DND-41 (cell line): ENCODE measurements at regions not wholly inside any gene's neighbourhood (a gene's known extent, or its start where the extent isn't known, plus 50 kb on each side); places are given as distances from the start of the nearest gene placed in this dataset.

Experiments used
- ATAC-seq: fragments of 200-7000 bp; cut with Tn5 transposase; 3 replicates; pipeline ENCODE4 v1.9.1; 2021; ENCODE audit warnings: low read depth; ENCODE audit not compliant: insufficient read depth
- DNase-seq: peaks from one replicate; pipeline ENCODE4 v3.0.0-alpha.2; 2020
- H2AFZ ChIP-seq: 2 replicates; pipeline ENCODE4 v1.6.0; 2012; ENCODE audit warnings: low read depth, low read length
- H3K27ac ChIP-seq: 2 replicates; pipeline ENCODE4 v1.5.1; 2012; ENCODE audit warnings: low read length, inconsistent platforms
- H3K27me3 ChIP-seq: fragments of 200-600 bp; sonication (generic); 2 replicates; pipeline ENCODE4 v1.6.0; 2012; ENCODE audit warnings: low read length, mild to moderate bottlenecking, inconsistent platforms; ENCODE audit not compliant: insufficient read depth, poor library complexity
- H3K36me3 ChIP-seq: 2 replicates; pipeline ENCODE4 v1.5.1; 2012; ENCODE audit warnings: low read length, inconsistent platforms; ENCODE audit not compliant: insufficient read depth
- H3K4me1 ChIP-seq: 2 replicates; pipeline ENCODE4 v1.5.1; 2012; ENCODE audit warnings: mild to moderate bottlenecking, low read length; ENCODE audit not compliant: insufficient read depth
- H3K4me2 ChIP-seq: 2 replicates; pipeline ENCODE4 v1.6.0; 2012; ENCODE audit warnings: mild to moderate bottlenecking, moderate library complexity, low read length, inconsistent platforms; ENCODE audit not compliant: insufficient read depth
- H3K4me3 ChIP-seq, 2 experiments: fragments of 200-600 bp in 1 of 2; shearing (Covaris generic) in 1 of 2; 2 replicates each; pipeline ENCODE4 v1.5.1; 2012 to 2016; ENCODE audit warnings: inconsistent platforms in 2 of 2, low read length in 2 of 2, mild to moderate bottlenecking in 2 of 2, low read depth in 1 of 2, moderate library complexity in 1 of 2
- H3K79me2 ChIP-seq: 2 replicates; pipeline ENCODE4 v1.6.0; 2012; ENCODE audit warnings: low read length, inconsistent platforms; ENCODE audit not compliant: insufficient read depth
- H3K9ac ChIP-seq: 2 replicates; pipeline ENCODE4 v1.6.0; 2012; ENCODE audit warnings: low read depth, mild to moderate bottlenecking, inconsistent platforms, low read length, moderate library complexity
- H3K9me3 ChIP-seq: 2 replicates; pipeline ENCODE4 v1.5.1; 2012; ENCODE audit warnings: low read length, moderate library complexity, mild to moderate bottlenecking, inconsistent platforms; ENCODE audit not compliant: insufficient read depth, severe bottlenecking
- H4K20me1 ChIP-seq: 2 replicates; pipeline ENCODE4 v1.6.0; 2012; ENCODE audit warnings: low read length; ENCODE audit not compliant: insufficient read depth
- EZH2 ChIP-seq: IDR thresholded peaks from 3 replicates; pipeline ENCODE4 v1.6.1; 2012; ENCODE audit warnings: borderline replicate concordance, low read depth, mild to moderate bottlenecking, moderate library complexity, low read length, inconsistent platforms; ENCODE audit not compliant: severe bottlenecking
- TF ChIP-seq, protein P1 (sequence below): IDR thresholded peaks from 2 replicates; pipeline ENCODE4 v1.5.1; 2012; ENCODE audit warnings: borderline replicate concordance, low read length, moderate library complexity, mild to moderate bottlenecking; ENCODE audit not compliant: poor library complexity, severe bottlenecking; ENCODE audit errors: extremely low read depth

DNA sequence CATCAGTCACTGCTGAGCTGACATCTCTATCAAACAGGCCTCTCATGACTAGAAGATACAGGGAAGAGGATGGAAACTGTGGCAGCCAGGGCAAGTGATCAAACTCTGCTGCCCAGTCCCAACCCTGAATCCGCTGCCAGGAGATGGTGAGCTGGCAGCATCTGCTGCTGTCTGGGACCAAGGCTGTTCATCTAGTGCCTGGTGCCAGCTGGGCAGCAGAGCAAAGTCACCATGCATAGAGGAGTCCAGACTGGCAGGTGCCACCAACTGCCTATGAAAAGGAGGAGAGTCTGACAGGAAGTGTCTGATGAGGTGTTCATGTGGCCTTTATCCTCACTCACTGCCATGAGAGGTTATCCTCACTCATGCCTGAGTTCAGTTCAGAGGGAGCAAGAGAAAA lies 518.9 kb downstream of the MID1IP1 start:
- no peak overlapping the region for H3K4me2 ChIP-seq
- no peaks in the 10 kb centered on the region for H3K9me3 ChIP-seq
- no peak overlapping the region for H3K27ac ChIP-seq
- no peak overlapping the region for H2AFZ ChIP-seq
- no peaks in the 10 kb centered on the region for H3K79me2 ChIP-seq
- H3K9ac ChIP-seq = no peak overlapping the region
- TF ChIP-seq EZH2 = no peak
- TF ChIP-seq, protein P1, sequence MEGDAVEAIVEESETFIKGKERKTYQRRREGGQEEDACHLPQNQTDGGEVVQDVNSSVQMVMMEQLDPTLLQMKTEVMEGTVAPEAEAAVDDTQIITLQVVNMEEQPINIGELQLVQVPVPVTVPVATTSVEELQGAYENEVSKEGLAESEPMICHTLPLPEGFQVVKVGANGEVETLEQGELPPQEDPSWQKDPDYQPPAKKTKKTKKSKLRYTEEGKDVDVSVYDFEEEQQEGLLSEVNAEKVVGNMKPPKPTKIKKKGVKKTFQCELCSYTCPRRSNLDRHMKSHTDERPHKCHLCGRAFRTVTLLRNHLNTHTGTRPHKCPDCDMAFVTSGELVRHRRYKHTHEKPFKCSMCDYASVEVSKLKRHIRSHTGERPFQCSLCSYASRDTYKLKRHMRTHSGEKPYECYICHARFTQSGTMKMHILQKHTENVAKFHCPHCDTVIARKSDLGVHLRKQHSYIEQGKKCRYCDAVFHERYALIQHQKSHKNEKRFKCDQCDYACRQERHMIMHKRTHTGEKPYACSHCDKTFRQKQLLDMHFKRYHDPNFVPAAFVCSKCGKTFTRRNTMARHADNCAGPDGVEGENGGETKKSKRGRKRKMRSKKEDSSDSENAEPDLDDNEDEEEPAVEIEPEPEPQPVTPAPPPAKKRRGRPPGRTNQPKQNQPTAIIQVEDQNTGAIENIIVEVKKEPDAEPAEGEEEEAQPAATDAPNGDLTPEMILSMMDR = no peak
- H3K27me3 ChIP-seq = no peaks in the 10 kb centered on the region
- H3K36me3 ChIP-seq = no peaks in the 10 kb centered on the region
- 0 out of 2 replicates have a peak, but pooled peaks cover 2% of the 10 kb centered on the region for H3K4me1 ChIP-seq
- no peak overlapping the region for H3K4me3 ChIP-seq
- ATAC-seq (peak; percentile 66; the same call in 2 of the 3 replicates), DNase-seq (no peak)
- H4K20me1 ChIP-seq = no peaks in the 10 kb centered on the region

DNA sequence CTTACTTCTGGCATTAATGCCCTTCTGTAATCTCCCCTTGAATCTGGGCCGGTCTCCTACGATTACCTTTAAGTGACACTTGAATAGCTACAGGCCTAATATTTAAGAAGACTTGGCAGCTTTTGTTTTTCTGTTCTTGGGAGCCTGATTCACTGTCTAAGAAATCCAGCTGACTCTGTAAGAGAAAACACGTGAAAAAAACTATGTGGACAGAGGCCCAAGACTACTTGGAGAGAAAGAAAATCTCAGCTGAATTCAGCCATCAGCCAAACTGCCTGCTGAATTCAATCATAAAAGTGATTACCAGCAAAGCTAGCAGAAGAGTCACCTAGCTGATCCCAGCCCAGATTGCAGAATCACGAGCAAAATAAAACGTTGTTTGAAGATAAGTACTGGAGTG lies 521.2 kb downstream of the MID1IP1 start:
- Histone ChIP-seq H3K79me2 (no peaks in the 10 kb centered on the region), H3K4me3 (no peak overlapping the region), H3K27me3 (no peaks in the 10 kb centered on the region), H4K20me1 (no peaks in the 10 kb centered on the region), H3K4me1 (0 out of 2 replicates have a peak, but pooled peaks cover 7% of the 10 kb centered on the region), H3K4me2 (no peak overlapping the region), H3K9ac (no peak overlapping the region), H3K9me3 (no peaks in the 10 kb centered on the region), H3K27ac (no peak overlapping the region), H3K36me3 (no peaks in the 10 kb centered on the region), H2AFZ (no peak overlapping the region)
- TF ChIP-seq, protein P1 = no peak
- TF ChIP-seq EZH2 = no peak
- no peak for ATAC-seq
- no peak for DNase-seq

DNA sequence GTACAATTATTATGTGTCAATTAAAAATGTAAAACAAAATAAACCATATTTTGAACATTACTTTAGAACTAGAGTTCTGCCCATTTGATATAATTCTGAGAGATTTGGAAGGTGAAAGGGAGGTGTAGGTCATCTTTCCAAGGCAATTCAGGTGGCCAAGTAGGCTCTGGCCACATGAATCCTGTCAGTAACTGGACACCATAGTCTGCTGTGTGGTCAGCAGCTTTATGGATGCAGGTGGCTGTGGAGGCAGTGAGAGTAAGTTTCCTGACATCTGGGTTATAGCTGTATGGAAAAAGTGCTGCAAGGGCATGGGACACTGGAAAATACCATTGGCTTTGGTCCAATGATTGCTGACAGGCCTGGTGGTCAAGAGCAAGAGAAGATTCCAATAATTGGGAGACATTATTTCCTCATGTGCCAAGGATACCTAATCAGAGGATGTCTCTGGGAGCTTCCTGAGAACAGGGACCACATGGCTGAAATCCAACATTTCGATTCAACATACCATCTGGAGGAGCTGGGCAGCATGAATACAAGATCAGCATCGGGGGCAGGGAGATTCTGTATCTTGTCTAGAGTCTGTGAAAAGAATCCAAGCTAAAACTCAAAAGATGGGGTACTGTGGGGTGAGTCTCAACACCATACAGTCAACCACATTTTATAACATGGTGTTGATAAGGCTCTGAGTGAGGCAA lies 523.1 kb downstream of the MID1IP1 start:
- Histone ChIP-seq H2AFZ (no peak overlapping the region), H4K20me1 (no peaks in the 10 kb centered on the region), H3K36me3 (no peaks in the 10 kb centered on the region), H3K4me2 (no peak overlapping the region), H3K79me2 (no peaks in the 10 kb centered on the region), H3K4me3 (no peak overlapping the region), H3K4me1 (0 out of 2 replicates have a peak, but pooled peaks cover 7% of the 10 kb centered on the region), H3K9me3 (no peaks in the 10 kb centered on the region), H3K27me3 (no peaks in the 10 kb centered on the region), H3K9ac (no peak overlapping the region), H3K27ac (no peak overlapping the region)
- TF ChIP-seq, protein P1 = no peak
- TF ChIP-seq EZH2 = no peak
- ATAC-seq = no peak
- DNase-seq = no peak
